Esophagus squamous epithelium (tissue), 4 donors: ENCODE measurements at regions not wholly inside any gene's neighbourhood (a gene's known extent, or its start where the extent isn't known, plus 50 kb on each side); places are given as distances from the start of the nearest gene placed in this dataset.

Source experiments
- CTCF ChIP-seq, 6 experiments: fragments of 450-650 bp in 4 of 6; fragments of 200-600 bp in 2 of 6; sonication (generic) in 2 of 6; IDR thresholded peaks; one replicate each; pipeline ENCODE4 v1.5.1; 2016 to 2019; ENCODE audit warnings: antibody characterized with exemption in 6 of 6, mild to moderate bottlenecking in 4 of 6, moderate library complexity in 4 of 6
- POLR2A ChIP-seq, 4 donors: fragments of 450-650 bp; IDR thresholded peaks; one replicate each; pipeline ENCODE4 v1.6.1; 2017; ENCODE audit warnings: antibody characterized with exemption in 4 of 4, mild to moderate bottlenecking in 4 of 4, moderate library complexity in 3 of 4

GRCh38 chr14:35988550-35988949, 162.4 kb downstream of the BRMS1L start:
- TF ChIP-seq CTCF (IDR thresholded peaks at IDR 0.05) (no peak), POLR2A (IDR thresholded peaks at IDR 0.05) (no peak)
